Nephron (organoid): ENCODE measurements at regions not wholly inside any gene's neighbourhood (a gene's known extent, or its start where the extent isn't known, plus 50 kb on each side); places are given as distances from the start of the nearest gene placed in this dataset.
"Not testable (repeated sequence)": the region's sequence is repeated elsewhere in the genome, so short reads cannot be mapped to it uniquely, and the experiment has no call there.

Source experiments
- H3K27ac Mint-ChIP-seq, 3 experiments: 2 replicates each; pipeline ENCODE4 v1.8.0; 2020; ENCODE audit warnings: mixed read lengths in 3 of 3, mild to moderate bottlenecking in 2 of 3, moderate library complexity in 1 of 3
- H3K27me3 Mint-ChIP-seq: 2 replicates; pipeline ENCODE4 v1.8.0; 2021; ENCODE audit warnings: low read depth, mild to moderate bottlenecking, moderate library complexity, mixed read lengths
- H3K36me3 Mint-ChIP-seq: 2 replicates; pipeline ENCODE4 v1.8.0; 2020; ENCODE audit warnings: low read depth, mixed read lengths
- H3K4me1 Mint-ChIP-seq: 2 replicates; pipeline ENCODE4 v1.8.0; 2020; ENCODE audit warnings: mixed read lengths
- H3K4me3 Mint-ChIP-seq, 3 experiments: 2 replicates each; pipeline ENCODE4 v1.8.0; 2020; ENCODE audit warnings: mild to moderate bottlenecking in 3 of 3, mixed read lengths in 3 of 3, moderate library complexity in 2 of 3
- H3K9me3 Mint-ChIP-seq: 2 replicates; pipeline ENCODE4 v1.8.0; 2020; ENCODE audit warnings: mixed read lengths
- CTCF ChIP-seq, 3 experiments: fragments of 200-600 bp; sonication (generic); IDR thresholded peaks; one replicate each; pipeline ENCODE4 v1.5.0; 2021; ENCODE audit warnings: antibody characterized with exemption in 3 of 3; ENCODE audit not compliant: unreplicated experiment in 3 of 3

GRCh38 chr16:88274847-88275246 lies 107.9 kb upstream of the ZNF469 start:
- peaks cover 3% of the 10 kb centered on the region for H3K9me3 Mint-ChIP-seq
- peak overlapping the region; percentile 27 to 39 (median 32) for H3K4me3 Mint-ChIP-seq
- H3K27me3 Mint-ChIP-seq = peaks cover 21% of the 10 kb centered on the region
- TF ChIP-seq CTCF (IDR thresholded peaks at IDR 0.05; ENCODE audit: unreplicated experiment in 3 of 3) = no peak
- peaks cover 20% of the 10 kb centered on the region for H3K4me1 Mint-ChIP-seq
- H3K36me3 Mint-ChIP-seq = no peaks in the 10 kb centered on the region
- peak overlapping the region; percentile 63 to 83 (median 71) for H3K27ac Mint-ChIP-seq

GRCh38 chr16:88275336-88276122 lies 107.2 kb upstream of the ZNF469 start:
- H3K36me3 Mint-ChIP-seq, H3K9me3 Mint-ChIP-seq, H3K4me3 Mint-ChIP-seq: not testable (repeated sequence)
- peaks cover 17% of the 10 kb centered on the region for H3K27me3 Mint-ChIP-seq
- H3K27ac Mint-ChIP-seq = peak overlapping the region in 2 of 3 experiments; percentile 63 to 71
- H3K4me1 Mint-ChIP-seq = peaks cover 17% of the 10 kb centered on the region

- Mint-ChIP-seq H3K27me3 (peaks cover 11% of the 10 kb centered on the region), H3K27ac (peak overlapping the region in 1 of 3 experiments; percentile 72), H3K4me1 (peaks cover 12% of the 10 kb centered on the region)
- H3K4me3 Mint-ChIP-seq, H3K9me3 Mint-ChIP-seq, H3K36me3 Mint-ChIP-seq: not testable (repeated sequence)
Measured at GRCh38 chr16:88276123-88276588, 106.6 kb upstream of the ZNF469 start.

GRCh38 chr16:88276591-88276990 lies 106.2 kb upstream of the ZNF469 start:
- peaks cover 12% of the 10 kb centered on the region for H3K4me1 Mint-ChIP-seq
- H3K27me3 Mint-ChIP-seq = peaks cover 6% of the 10 kb centered on the region
- TF ChIP-seq CTCF (IDR thresholded peaks at IDR 0.05; ENCODE audit: unreplicated experiment in 3 of 3) = no peak
- peaks cover 3% of the 10 kb centered on the region for H3K9me3 Mint-ChIP-seq
- H3K27ac Mint-ChIP-seq = peak overlapping the region in 1 of 3 experiments; percentile 72
- H3K4me3 Mint-ChIP-seq = no peak overlapping the region
- no peaks in the 10 kb centered on the region for H3K36me3 Mint-ChIP-seq

DNA sequence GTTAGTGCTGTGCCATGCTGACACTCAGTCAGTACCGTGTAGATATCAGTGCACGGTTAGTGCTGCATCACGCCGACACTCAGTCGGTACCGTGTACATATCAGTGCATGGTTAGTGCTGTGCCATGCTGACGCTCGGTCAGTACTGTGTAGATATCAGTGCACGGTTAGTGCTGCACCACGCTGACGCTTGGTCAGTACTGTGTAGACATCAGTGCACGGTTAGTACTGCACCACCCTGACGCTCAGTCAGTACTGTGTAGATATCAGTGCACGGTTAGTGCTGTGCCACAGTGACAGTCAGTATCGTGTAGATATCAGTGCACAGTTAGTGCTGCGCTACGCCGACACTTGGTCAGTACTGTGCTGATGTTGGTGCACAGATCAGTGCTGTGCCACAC lies 102.8 kb upstream of the ZNF469 start:
- peaks cover 4% of the 10 kb centered on the region for H3K36me3 Mint-ChIP-seq
- peaks cover 6% of the 10 kb centered on the region for H3K27me3 Mint-ChIP-seq
- H3K4me1 Mint-ChIP-seq = peaks cover 19% of the 10 kb centered on the region
- no peak for TF ChIP-seq CTCF (IDR thresholded peaks at IDR 0.05; ENCODE audit: unreplicated experiment in 3 of 3)
- peaks cover 13% of the 10 kb centered on the region for H3K9me3 Mint-ChIP-seq
- H3K27ac Mint-ChIP-seq = no peak overlapping the region
- no peak overlapping the region for H3K4me3 Mint-ChIP-seq

GRCh38 chr16:88281858-88282563 lies 100.7 kb upstream of the ZNF469 start:
- TF ChIP-seq CTCF (IDR thresholded peaks at IDR 0.05; ENCODE audit: unreplicated experiment in 3 of 3) = no peak
- Mint-ChIP-seq H3K4me3 (peak overlapping the region in 1 of 3 experiments; percentile 40), H3K4me1 (peaks cover 17% of the 10 kb centered on the region), H3K27me3 (peaks cover 6% of the 10 kb centered on the region), H3K27ac (peak overlapping the region; percentile 42 to 82 (median 62)), H3K36me3 (peaks cover 7% of the 10 kb centered on the region), H3K9me3 (peaks cover 13% of the 10 kb centered on the region)
